GM12891 (cell line): ENCODE measurements at regions not wholly inside any gene's neighbourhood (a gene's known extent, or its start where the extent isn't known, plus 50 kb on each side); places are given as distances from the start of the nearest gene placed in this dataset.
"Not testable (repeated sequence)": the region's sequence is repeated elsewhere in the genome, so short reads cannot be mapped to it uniquely, and the experiment has no call there.

Experiments used
- DNase-seq: peaks from one replicate; pipeline ENCODE4 v3.0.0; 2011; ENCODE audit warnings: low spot score; ENCODE audit not compliant: insufficient read length
- FAIRE-seq: peaks from 2 replicates; lab custom pipeline; 2011; peaks lifted over from hg19 to GRCh38; lab: Jason Lieb, UNC
- PAX5 ChIP-seq: IDR thresholded peaks from 2 replicates; pipeline ENCODE4 v1.6.1; 2011; ENCODE audit warnings: low read length, moderate library complexity, mild to moderate bottlenecking; ENCODE audit not compliant: insufficient read depth, severe bottlenecking
- POLR2A ChIP-seq: IDR thresholded peaks from 2 replicates; pipeline ENCODE4 v1.6.1; 2011; ENCODE audit warnings: low read depth, low read length, control low read depth
- POLR2AphosphoS5 ChIP-seq: IDR thresholded peaks from 2 replicates; pipeline ENCODE4 v1.6.1; 2011; ENCODE audit warnings: low read depth, low read length, control low read depth
- POU2F2 ChIP-seq: IDR thresholded peaks from 2 replicates; pipeline ENCODE4 v1.6.1; 2011; ENCODE audit warnings: low read depth, mild to moderate bottlenecking, control low read depth, low read length, moderate library complexity
- SPI1 ChIP-seq: IDR thresholded peaks from 2 replicates; pipeline ENCODE4 v1.6.1; 2011; ENCODE audit warnings: low read depth, low read length, control low read depth
- TAF1 ChIP-seq: IDR thresholded peaks from 2 replicates; pipeline ENCODE4 v1.6.1; 2011; ENCODE audit warnings: low read depth, low read length, control low read depth

DNA sequence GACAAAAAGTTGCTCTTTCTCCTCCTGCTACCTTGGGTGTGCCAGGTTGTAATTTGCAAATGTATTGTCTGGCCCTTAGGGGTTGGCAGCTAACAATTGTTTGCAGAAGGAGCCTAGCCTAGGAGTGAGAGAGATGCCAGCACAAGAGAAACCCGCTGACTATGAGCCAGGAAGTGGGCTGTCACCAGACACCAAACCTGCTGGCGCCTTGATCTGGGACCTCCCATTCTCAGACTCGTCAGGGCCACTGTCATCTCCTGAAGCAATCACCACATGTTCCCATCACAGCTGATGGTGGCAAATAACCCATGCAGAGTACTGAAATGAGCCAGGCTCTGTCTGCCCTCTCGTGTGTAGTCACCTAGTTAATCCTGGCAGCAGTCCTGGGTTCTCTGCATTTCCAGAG lies 406.4 kb upstream of the NPAP1 start:
- FAIRE-seq (no peak), DNase-seq (no peak)
- TF ChIP-seq SPI1, result no peak
- TF ChIP-seq POLR2AphosphoS5, result no peak
- no peak for TF ChIP-seq POU2F2
- no peak for TF ChIP-seq TAF1
- TF ChIP-seq POLR2A, result no peak
- TF ChIP-seq PAX5, result no peak

DNA sequence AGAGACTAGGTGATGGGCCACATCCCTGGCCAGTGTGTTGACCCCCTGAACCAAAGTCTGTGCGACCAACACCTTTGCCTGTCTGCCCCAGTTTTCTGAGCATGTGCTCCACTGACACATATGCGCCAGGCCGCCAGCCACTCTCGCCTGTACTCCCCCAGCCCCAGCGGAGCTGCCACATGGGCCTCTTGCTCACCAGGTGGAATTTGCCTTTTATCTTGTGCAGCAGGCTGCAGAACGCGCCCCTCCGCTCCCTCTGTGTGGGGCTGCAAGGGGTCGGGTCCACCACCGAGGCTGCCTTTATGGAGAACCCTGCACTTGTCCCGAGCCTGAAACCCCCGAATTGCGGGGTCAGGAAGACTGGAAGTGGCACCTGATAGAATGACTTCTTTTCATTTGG lies 405.7 kb upstream of the NPAP1 start:
- DNase-seq (no peak), FAIRE-seq (no peak)
- TF ChIP-seq SPI1 (no peak), POLR2A (no peak), POU2F2 (no peak), TAF1 (no peak), PAX5 (no peak), POLR2AphosphoS5 (no peak)

DNA sequence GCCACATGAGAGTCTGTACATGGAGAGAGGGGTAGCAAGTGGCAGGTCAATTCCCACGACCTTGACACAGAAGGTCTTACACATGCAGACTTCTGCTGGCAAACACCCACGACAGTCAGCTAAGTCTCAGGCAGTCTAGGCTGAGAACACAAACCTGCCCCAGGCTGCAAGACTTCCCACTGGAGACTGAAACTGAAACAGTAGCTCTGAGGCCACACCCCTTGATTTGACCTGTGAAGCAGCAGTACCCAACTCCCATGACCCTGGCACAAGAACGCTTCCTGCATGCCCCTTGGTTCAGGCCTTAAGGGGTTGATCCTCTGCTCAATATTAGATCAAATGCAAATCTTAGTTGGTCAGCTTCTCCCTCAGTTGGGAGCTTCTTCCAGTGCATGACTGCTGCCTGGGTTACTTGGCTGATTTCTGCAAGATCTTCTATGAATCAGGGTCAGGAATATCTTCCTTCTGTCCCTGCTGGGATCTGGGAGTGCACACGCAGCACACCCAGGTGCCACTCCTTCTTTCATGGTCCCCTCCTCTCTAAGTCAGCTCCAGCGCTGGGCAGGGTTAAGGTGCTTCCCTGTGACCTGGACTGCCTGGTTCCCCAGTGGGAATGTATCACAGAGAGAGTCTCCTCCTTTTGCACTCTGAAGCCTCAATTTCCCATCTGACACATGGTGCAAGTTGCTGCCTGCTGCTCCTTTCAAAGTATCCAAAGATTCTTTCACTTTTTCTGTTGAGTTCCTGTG lies 403.9 kb upstream of the NPAP1 start:
- not testable (repeated sequence) for DNase-seq, FAIRE-seq

DNA sequence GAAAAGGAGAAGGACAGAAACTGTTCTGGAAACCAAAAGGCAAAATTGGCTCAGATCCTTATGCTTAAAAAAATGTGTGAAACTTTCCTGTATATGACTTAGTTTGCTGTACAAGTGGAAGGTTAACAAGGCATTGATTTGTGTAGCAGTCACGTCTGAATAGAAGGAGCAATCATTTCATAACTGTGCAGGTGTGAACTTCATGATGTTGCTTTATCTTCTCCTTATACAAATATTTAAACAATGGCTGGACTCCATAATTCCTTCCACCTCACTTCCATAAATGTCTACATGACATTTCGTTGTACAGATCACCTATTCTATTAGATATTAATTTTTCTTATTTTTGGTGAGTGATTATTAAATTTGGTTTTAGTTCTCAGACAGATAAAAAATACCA lies 382.7 kb upstream of the NPAP1 start:
- DNase-seq, result no peak
- TF ChIP-seq POLR2A (no peak), POU2F2 (no peak), SPI1 (no peak), POLR2AphosphoS5 (no peak), PAX5 (no peak), TAF1 (no peak)
- FAIRE-seq, result no peak

DNA sequence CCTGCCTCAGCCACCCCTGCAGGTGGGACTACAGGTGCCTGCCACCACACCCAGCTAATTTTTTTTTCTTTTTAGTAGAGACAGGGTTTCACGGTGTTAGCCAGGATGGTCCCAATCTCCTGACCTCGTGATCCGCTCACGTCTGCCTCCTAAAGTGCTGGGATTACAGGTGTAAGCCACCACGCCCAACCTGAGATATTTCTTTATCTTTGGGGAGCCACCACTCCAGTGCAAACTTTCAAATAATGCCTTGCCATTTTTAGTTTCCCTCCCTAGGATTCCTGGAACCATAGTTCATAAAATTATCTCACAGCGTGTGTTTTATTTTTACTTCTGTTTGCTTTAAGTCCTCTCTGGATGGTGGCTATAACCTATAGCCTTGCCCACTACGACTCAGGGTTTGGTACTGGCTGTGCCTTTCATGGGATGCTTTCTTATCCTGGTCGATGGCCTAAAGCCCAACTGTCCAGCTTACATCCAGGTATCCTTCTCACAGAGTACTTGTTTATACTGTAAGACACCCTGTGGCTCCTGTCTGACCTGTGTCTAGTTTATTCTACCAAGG lies 374.7 kb upstream of the NPAP1 start:
- not testable (repeated sequence) for FAIRE-seq, DNase-seq

DNA sequence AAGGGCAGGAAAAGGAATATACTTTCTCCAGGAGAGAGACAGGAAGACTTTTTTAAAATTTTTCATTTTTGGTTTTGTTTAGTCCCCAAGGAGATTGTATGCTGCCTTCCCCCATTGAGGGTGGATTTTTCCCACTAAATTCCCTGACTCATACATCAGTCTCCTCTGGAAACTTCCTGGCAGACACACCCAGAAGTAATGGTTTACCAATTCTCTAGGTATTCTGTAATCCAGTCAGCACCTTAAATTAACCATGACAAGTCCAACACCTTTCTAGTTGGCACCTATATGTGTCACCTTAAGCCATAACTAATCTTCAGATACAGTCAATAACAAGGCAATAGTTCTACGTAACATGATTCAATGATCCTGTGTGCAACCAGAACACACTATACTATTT lies 373.6 kb upstream of the NPAP1 start:
- not testable (repeated sequence) for FAIRE-seq

DNA sequence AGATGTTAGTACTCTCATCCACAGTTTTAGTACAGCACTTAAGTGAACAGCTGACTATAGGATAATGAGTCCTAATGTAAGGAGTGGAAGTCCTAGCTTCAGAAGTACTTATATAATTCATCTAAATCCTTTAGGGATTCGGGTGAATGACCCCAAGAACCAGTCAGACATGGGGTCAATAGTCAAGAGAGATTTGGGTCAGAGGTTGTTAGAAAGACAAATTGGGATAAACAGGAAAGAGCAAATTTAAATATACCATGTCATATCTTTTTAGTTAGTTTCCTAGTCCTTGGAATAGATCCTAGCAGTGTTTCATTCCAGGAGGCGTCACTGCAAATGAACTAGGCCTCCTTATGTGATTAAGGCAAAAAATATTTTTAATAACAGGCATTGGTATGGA lies 370.8 kb upstream of the NPAP1 start:
- FAIRE-seq, DNase-seq: not testable (repeated sequence)

More for the DNA sequence above, 373.6 kb upstream of the NPAP1 start:
- not testable (repeated sequence) for DNase-seq

DNA sequence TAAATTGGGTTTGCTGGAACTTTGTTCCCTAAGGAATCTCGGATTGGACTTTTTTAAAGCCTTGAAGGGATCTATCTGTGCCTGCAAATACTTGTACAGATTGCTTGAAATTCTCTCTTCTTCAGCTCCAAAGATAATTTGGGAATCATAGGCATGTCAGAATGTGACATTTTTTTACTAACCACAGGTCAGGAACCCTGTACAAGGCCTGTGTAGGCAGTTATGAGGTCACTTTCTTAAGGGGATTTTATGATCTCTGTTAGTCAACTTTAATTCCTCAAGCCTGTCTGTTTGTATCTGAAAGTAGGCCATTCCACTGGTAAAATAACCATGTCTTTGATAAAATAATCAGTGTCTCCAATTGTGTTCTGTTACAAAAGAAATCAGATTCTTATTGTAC lies 369.9 kb upstream of the NPAP1 start:
- DNase-seq, FAIRE-seq: not testable (repeated sequence)

DNA sequence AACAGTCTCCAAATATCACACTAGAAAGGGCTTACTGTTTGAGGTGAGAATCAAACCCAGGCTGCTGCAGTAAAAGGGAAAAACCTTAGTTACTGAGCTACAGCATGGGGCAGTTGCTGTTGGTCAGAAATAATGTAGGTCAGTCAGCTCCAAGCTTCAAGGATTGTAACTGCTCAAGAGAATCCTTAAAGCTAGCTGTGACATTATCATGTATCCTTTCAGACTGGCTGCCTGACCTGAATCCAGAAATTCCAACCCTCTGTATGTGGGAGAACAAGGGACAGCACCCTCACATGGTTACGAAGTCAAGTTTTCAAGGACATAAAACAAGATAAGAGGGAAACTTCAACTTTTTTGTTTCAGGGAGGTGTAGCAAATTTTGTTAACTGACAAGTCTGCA lies 365.9 kb upstream of the NPAP1 start:
- FAIRE-seq, DNase-seq: not testable (repeated sequence)

DNA sequence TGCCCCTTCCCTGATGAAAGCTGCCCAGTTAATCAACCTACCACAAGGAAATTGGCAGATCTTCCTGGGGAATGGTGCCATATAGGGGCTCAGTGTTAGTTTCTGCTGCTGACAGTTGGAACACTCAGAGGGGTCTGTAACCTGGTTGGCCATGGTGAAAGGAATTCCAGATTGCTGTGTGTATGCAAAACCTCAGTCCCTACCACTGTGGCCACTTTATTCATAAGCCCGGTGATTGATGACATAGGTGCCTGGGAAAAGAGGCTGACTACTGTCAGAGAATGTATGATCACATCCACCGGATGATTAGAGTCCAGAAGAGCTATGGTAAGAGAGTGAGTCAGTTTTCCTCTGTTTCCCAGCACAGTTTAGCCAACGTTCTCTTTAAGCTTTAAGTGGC lies 363.9 kb upstream of the NPAP1 start:
- DNase-seq, FAIRE-seq: not testable (repeated sequence)

DNA sequence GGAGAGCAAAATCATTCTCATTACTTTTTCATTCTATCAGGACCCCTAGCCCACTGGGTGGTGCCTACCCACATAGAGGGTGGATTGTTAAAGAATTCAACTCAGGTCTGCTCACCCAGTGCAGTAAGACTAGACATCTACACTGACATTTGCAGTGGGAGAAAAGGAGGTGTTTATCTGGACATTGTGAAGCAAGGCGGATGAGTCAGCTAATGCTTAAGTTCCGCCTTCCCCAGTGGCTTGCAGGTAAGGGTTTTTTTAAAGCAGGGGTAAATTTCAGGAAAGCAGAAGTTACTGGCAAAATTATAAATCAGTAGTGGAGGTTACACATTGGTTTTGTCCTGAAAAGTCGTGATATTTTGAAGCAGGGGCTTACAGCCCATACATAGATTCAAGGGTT lies 359.2 kb upstream of the NPAP1 start:
- DNase-seq, FAIRE-seq: not testable (repeated sequence)

DNA sequence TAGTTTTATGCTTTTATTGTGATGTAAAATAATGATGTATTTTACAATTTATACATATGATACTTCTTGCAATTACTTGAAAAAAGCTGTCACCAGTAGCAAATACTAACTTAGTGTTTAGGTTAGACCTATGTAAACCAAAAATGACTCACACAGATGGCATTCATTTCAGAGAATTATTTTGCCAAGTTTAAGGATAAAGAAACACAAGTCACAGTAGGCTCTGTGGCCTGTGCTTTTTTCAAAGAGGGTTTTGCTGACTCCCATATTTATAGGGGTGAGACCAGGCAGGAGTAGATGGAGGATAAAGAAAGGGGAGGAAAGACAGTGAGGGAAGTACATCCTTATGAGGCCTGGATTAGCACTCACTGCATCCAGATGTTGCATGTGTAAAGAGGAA lies 356.6 kb upstream of the NPAP1 start:
- FAIRE-seq, result no peak
- no peak for TF ChIP-seq SPI1
- TF ChIP-seq PAX5, result no peak
- TF ChIP-seq POLR2AphosphoS5, result no peak
- TF ChIP-seq POLR2A, result no peak
- TF ChIP-seq TAF1, result no peak
- no peak for TF ChIP-seq POU2F2
- no peak for DNase-seq

DNA sequence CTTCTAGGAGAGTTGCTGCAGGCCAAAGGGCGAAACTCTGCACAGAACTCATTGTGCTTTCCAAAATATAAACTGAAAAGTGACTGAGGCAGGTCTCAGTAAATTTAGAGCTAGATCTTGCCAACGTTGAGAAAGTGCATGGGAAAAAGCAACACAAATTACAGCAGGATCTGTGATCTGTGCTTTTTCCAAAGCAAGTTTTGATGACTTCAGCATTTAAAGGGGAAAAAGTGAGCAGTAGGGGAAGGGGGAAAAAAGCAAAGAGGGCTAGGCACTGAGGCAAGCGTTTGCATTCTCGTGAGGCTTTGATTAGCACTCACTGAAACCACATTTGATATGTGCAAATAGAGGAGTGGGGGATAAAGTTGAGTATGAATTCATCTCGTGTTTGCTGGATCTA lies 351.5 kb upstream of the NPAP1 start:
- FAIRE-seq, DNase-seq: not testable (repeated sequence)

DNA sequence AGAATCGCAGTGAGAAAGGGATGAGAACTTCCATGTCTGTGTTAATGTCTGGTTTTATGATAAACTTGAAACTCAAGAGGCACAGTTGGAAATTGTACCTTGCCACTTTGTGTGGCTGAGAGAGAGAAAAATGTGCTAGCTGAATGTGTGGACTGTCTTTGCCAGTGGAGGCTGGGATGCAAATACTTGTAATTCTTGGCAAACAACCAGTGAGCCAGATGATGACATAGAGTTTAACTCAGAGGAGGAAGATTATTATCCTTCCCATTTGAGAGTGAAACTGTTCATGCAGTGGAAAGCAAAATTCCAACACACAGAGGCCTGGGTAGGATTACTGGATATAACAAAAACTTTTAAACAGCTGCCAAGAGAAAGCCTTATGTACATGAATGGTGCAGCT lies 349.1 kb upstream of the NPAP1 start:
- FAIRE-seq, DNase-seq: not testable (repeated sequence)

DNA sequence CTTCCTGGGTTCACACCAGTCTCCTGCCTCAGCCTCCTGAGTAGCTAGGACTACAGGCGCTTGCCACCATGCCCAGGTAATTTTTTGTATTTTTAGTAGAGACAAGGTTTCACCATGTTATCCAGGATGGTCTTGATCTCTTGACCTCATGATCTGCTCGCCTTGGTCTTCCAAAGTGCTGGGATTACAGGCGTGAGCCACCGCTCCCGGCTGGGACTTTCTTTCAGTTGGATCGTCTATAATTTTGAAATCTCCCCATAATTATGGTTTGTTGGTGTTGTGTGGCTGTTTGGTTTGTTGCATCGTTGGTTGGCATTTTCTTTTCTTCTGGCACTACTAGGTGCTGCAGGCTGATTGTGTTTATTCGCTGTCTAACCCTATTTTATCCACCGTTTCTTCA lies 343.6 kb upstream of the NPAP1 start:
- not testable (repeated sequence) for FAIRE-seq, DNase-seq

DNA sequence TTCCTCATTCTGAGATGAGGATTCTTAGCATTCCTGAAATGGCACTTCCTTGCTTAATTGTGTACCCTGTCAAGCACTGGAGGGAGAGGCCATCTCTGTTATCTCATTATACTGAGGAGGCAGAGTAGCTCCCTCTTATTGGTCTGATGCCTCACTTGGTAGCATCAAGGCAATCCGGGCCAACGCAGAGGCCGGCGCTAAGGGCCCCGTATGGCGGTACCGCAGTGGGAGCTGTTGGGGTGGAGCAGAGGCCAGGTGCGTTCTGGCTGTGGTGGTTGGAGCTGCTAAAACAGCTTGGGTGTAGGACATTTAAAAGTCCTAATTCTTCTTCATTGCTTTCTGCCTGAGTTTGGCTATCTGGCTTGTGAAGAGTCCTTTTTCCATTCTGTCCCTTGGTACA lies 333.7 kb upstream of the NPAP1 start:
- not testable (repeated sequence) for DNase-seq, FAIRE-seq

DNA sequence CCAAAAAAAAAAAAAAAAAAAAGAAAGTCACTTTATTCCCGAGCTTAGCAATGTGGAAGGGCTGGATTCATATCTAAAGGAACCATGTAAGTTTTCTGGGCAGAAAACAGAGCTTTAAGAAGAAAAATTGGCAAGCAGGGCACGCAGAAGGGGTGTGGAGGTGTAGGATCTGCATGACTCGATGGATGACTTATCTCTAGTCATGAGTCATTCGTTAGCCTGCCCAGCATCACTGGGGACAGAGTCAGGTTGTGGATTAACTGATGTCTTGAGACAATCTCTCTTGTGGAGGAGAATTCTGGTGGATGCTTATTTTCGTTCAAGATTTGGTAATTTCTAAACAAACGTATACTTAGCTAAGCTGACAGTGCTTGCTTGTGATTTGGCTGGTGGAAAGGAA lies 322.8 kb upstream of the NPAP1 start:
- not testable (repeated sequence) for DNase-seq, FAIRE-seq
